Cerebellar cortex (tissue), 1 donor: ENCODE measurements at regions not wholly inside any gene's neighbourhood (a gene's known extent, or its start where the extent isn't known, plus 50 kb on each side); places are given as distances from the start of the nearest gene placed in this dataset.
A peak's percentile ranks its signal among the peaks of the same experiment; 100 is the strongest.

Experiments
- DNase-seq: peaks from one replicate; pipeline ENCODE4 v3.0.0-alpha.2; 2015; ENCODE audit warnings: low spot score

GRCh38 chrX:39144956-39145355, 343.7 kb downstream of the MID1IP1 start:
- DNase-seq: no peak

GRCh38 chrX:39145859-39146258, 344.6 kb downstream of the MID1IP1 start:
- DNase-seq: no peak

DNA sequence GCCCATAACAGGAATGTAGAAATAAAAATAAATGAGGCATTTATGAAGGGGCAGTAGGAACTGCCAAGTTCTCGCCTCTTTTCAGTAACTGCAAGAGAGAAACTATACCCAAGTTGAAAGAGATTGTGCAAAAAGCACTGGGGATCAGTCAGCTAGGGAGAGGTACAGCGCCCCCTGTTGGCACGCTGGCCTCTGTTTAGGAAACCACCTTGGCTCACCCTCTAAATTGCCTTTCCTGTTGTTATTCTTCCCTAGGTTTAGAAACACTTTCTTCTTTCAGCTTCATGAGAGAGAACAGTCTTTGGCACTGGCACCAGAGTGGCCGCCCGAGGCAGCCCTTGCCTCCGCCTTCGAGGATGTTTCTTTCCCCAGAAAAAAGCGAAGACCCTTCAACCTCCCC, 348.5 kb downstream of the MID1IP1 start:
- peak; percentile 26 for DNase-seq

DNA sequence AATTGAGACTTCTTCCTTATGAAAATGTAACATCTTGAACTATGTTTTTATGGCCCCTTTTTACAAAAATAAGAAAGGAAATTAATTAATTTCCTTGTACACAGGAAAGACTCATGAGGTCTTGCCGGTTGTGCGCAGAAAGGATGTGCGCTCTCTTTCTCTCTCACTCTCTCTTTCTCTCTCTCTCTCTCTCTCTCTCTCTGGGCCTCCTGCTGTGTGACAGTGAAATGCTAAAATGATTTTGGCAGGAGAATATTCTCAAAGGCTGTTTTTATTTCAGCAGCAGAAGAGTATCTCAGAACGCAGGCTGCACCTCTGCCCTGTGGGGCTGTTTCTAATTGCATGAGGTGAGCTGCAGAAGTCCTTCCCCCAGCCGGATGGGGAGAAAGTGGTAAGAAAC, 349.0 kb downstream of the MID1IP1 start:
- DNase-seq: no peak

- no peak for DNase-seq
Observed at GRCh38 chrX:39150621-39151020, 349.4 kb downstream of the MID1IP1 start.

DNA sequence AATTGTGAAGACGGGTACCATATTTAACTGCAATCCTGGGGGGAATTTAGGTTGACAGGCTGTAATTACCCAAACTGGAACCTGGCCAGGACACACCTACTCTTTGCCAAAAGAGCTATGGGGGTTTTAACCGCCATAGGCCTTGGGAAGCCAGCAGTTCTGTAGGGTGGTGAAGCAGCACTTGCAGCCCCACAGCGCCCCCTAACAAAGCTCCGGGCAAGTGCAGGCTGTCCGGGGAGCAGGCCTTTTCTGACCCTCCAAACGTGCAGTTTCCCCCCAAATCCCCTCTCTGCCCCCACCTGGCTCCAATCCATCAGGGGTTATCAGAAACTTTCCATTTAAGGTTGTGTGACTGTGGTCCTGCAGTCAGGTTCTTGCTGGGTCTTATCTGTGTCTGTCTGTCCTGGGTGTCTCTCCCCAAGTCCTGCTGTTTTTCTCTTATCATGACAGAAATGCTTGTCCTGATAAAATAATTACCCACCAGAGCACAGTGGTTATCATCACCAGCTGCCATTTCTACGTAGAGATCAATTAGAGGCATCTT, 350.9 kb downstream of the MID1IP1 start:
- DNase-seq: peak; percentile 10

DNA sequence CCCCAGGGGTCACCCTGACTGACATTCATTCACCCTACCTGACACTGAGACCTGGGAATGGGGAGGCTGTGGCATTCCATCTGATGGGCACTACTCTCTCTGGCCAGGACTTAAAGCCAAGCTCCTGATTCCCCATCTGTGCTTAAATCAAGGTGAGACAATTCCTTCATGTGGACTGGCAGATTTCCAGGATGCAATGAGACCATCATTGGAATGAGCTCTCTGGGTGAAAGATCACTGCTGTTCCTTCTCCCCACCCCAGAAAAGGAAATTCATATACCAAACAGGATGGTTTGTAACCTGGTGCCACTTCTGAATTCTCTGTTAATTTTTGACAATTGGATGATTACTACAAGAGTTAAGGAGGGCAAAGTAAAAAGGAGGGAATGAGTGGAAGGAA, 354.8 kb downstream of the MID1IP1 start:
- no peak for DNase-seq

GRCh38 chrX:39157006-39157405, 355.7 kb downstream of the MID1IP1 start:
- no peak for DNase-seq

GRCh38 chrX:39157796-39158195, 356.5 kb downstream of the MID1IP1 start:
- no peak for DNase-seq

GRCh38 chrX:39158801-39159657, 357.8 kb downstream of the MID1IP1 start:
- DNase-seq: no peak

DNA sequence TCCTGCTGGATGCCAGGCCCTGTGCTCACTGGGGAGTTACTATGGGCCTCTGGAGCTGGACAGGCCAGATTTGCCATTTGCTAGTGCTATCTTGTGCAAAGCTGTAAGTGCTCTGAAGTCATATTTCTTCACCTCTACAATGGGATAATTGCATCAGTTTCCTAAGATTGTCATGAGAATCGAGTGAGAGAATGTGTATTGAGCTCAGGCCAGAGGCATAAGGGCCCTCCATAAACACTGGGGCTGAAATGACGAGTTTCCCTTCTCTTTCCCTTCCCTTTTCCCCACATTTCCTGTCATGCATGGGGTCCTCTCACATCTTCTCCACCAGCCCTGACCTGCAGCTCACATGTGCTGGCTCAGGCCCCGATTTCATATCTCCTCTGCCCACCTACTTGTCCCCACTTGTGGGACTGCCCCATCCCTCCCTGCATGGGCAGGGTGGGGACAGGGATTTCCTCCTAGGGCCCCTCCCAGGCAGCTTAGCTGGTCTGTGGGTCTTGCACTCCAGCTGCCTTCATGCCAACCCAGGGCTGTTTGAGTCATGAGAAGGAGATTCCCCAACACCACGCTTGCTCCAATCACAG, 358.8 kb downstream of the MID1IP1 start:
- DNase-seq: no peak

DNA sequence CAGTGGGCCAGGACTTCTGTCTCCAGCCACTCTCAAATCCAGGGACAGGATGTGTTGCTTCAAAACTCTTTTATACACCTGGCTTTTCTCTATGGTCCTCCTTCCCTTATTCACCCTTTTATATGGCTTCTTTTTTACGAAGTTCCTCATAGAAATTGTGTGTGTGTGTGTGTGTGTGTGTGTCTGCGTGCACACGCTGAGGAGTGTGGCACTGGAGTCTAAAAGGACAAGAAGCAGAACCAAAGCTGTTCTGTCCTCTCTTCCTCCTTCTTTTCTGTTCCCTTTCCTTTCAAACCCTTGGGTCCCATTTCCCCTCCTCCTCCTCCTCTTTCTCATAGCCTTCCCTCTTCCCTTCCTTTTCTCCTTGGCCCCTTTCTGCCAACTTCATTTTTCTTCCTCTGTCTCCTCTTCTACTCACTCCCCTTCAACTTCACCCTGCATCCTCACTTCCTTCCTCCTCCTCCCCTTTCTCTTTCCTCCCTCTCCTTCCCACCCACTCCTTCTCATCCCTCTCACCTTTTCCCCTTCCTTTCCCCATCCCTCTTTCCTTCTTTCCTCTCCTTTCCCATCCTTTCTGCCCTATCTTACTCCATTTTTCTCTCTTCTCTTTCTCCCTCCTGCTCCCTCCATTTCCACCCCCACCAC, 360.5 kb downstream of the MID1IP1 start:
- no peak for DNase-seq

- no peak for DNase-seq
Observed at GRCh38 chrX:39162322-39162735, 361.1 kb downstream of the MID1IP1 start.

- no peak for DNase-seq
Observed at GRCh38 chrX:39163581-39164126, 362.4 kb downstream of the MID1IP1 start.

DNA sequence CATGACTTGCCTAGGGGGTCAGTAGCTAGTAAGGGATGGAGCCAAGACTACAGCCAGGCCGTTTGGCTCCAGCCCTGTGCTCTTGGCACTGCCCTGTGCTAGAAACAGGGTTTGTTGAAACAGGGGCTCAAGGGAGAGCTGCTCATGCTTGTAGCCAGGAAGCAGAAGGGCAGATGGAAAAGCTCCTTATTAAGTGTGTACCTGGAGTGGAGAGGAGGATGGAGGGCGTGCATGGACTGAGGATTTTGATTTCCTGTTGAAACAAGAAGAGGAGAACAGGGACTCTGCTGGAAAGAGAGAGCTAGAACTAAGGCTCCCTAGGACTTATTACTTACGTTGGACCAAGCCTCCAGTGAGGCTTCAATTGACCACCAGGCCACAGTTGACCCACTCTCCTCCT, 363.0 kb downstream of the MID1IP1 start:
- DNase-seq: peak; percentile 3

DNA sequence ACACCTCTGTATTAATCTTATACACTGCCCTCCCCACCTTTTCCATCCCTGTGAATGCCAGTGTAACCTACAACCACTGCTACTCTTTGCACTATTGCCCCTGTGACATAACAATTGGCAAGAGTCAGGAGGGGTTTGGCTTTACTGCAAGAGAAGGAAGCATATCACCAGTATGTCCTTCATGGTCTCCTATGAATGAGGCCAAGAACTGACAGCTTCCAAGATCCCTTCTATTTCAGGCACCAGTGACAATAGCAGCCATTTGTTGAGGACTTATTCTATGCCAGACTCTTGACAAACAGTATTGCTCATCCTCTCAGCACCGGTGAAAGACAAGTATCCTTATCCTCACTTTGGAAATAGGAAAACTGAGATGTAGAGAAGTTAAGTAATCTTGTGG, 363.9 kb downstream of the MID1IP1 start:
- no peak for DNase-seq

- DNase-seq: no peak
Observed at GRCh38 chrX:39165773-39166172, 364.5 kb downstream of the MID1IP1 start.

- DNase-seq: no peak
Observed at GRCh38 chrX:39167791-39168190, 366.5 kb downstream of the MID1IP1 start.

DNA sequence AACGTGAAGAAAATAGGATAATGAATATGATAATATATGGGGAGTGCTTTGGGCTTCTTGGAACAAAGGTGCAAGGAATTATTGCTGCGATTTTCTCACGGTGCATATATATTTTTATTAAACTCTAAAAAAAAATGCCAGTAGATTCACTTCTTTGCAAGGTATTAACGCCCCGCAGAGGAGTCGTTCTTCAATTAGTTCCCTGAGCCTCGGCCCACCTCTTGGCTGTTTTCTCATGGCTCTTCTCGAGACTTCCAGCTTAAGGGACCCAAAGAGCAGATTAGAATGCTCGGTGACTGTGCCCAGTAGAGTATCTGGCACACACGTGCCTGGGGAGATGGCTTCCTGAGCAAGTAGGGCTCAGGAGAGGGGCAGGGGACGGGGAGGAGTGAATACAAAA, 367.4 kb downstream of the MID1IP1 start:
- no peak for DNase-seq

DNA sequence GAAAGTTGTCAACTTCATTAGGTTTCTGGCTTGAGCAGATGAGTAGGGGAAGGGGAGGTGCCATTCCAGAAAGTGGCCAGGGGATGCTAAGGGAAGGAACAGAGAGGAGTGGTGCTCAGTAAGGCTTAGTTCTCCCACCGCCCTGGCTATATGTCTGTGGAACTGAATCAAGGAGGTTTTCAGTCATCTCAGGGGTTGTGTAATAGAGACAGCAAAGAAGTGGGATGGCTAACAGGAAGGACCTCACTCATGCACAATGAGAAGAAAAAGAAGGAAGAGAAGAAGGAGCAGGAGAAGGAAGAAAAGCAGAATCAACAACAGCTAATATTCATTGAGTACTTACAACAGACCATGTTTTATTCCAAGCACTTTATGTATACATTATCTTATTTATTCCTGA, 368.7 kb downstream of the MID1IP1 start:
- no peak for DNase-seq

GRCh38 chrX:39170464-39170863, 369.2 kb downstream of the MID1IP1 start:
- no peak for DNase-seq

- DNase-seq: no peak
Observed at GRCh38 chrX:39171686-39172085, 370.4 kb downstream of the MID1IP1 start.
